NOMO-1 treated with dmso at 0.1 percent for 144 hours (cell line): ENCODE measurements at regions not wholly inside any gene's neighbourhood (a gene's known extent, or its start where the extent isn't known, plus 50 kb on each side); places are given as distances from the start of the nearest gene placed in this dataset.

Source experiments
- DNase-seq: peaks from one replicate; lab custom pipeline; 2025; ENCODE audit not compliant: unreplicated experiment; lab: John Stamatoyannopoulos, UW

DNA sequence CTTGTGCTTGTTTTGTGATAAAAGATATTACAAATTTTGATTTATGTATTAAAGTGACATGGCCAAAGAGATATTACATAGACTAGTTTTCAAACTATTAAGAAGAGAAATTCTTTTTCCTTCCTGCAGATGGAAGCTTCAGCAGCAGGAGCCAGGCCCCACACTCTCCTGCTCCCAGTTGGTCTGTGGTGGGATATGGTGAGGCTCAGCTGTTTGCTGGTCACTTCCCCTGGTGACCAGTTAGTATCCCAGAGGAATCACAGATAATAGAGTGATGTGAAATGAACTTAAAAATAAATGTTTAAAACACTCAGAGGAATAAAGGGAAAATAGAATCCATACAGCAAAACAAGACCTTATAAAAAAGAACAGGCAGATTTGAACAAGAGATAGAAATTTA is 154.7 kb downstream of the KTN1 start:
- DNase-seq = no peak

DNA sequence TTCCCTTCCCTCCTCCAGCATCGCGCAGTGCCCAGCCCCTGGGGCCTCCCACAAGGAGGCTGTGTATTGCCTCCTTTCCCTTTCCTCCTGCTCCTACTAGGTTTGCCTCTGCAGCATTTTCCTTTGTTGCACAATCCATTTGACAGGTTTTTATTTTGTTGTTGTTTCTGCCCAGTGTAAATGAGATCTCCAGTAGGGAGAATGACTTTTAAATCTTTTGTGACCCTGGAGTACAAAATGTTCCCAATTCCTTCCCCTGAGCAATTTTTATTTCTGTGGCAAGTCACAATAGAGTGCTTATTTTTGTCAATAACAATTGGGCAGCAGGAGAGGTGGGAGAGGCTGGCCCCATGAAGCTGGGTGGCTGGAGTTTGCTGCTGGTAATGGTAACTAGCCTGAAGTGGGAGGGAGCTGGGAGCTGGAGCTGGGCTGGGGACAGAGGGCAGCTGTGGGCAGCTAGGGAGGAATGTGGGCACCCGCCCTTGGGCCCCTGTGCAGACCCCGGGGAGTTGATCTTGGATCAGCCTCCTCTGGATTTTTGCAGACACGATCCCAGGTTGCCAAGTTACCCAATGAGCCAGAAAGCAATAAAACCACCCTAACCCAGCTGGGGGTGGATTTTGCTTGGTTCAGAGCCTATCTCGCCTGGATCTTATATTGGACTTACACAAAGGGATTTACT is 160.1 kb downstream of the KTN1 start:
- no peak for DNase-seq

DNA sequence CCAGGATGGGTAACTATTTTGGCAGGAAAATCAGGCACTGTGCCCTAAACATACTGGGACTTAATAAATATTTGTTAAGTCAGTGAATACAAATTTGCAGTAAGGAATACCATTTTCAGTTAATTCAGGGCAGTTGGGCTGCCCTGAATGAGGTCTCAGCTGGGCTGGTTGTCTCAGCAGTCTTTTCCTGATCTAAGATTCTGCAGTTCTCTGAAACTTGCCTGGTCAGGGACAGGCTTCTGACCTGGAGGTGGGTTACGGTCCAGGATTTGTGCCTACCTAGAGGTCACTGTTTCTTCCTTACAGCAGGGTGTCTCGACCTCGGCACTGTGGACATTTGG is 160.6 kb downstream of the KTN1 start:
- DNase-seq = no peak

DNA sequence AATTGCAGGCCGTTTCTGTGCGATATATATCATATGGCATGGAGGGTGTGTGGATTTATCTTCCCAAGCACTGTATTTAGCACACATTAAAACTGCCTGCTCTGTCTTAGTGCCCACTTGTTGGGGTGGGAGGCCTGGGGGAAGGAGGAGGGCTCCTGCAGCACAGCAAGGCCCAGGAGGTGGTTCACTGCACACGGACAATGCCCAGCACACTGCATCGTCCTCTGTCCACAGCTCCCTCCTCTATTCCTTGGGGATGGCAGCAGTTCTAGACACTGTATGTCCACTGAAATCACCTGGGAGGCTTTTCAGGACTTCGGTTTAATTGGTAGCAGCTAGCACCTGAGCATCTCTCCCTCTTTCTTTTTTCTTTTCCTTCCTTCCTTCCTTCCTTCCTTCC is 161.2 kb downstream of the KTN1 start:
- DNase-seq = no peak

DNA sequence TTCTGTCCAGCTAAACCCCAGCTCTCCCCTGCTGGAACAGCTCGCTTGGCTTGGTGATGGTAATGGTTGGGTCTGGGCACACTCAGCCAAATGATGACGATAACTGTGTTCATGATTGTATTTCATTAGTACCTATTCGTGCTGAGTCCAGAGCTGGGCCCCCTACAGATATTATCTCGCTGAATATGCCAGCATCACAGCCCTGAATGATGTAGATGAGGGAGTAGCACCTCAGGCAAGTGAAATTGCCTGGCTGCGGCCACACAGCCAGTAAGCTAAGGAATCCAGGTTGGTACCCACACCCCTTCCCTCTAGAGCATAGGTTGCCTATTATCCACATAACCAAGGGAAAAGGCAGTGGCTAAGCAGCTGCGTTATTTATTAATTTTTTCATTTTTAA is 163.5 kb downstream of the KTN1 start:
- no peak for DNase-seq

DNA sequence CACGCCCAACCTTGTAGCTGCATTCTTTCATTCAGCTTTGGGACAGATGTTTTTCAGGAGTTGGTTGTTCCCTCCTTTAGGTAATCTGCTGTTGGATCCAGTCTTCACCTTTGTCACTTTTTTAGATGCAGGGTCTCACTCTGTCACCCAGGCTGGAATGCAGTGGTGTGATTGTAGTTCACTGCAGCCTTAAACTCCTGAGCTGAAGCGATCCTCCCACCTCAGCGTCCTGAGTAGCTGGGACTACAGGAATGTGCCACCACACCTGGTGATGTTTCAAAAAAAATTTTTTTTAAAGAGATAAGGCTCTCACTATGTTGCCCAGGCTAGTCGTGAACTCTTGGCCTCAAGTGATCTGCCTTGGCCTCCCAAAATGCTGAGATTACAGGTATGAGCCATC is 164.3 kb downstream of the KTN1 start:
- DNase-seq = no peak

DNA sequence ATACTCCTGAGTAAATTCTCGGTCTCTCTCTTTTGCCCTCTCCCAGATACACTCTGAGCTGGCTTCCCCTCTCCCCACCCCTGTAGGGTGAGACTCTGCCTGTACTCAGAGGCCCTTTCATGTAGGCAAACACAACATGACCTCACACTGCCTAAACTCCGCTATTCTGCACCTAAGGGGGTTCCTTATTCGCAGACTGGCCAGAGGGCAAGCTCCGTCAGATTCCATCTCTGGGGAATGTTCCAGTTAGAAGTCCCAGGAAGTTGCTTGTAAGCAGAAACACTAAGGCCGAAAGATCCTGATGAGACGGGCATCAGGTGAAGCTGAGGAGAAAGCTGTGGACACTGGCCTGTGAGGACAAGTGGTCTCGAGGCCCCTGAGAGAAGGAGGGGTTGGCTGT is 165.9 kb downstream of the KTN1 start:
- no peak for DNase-seq

DNA sequence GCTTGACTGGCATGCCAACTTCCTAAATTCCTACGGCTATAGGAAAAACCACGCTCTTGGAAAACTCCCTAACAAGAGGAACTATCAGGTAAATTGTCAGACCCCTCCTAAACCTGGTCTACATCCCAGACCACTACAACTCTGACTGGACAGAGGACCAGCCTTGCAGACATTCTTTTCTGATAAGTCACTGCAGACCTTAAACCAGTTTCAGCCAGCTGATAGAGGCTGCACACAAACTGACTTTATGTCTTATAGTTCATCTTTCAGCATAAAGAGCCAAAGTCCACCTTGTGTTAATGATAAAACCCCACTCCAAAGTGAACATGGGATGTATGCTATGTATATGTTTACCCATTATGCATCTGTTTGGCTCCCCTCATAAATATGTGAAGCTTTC is 166.6 kb downstream of the KTN1 start:
- DNase-seq = no peak

DNA sequence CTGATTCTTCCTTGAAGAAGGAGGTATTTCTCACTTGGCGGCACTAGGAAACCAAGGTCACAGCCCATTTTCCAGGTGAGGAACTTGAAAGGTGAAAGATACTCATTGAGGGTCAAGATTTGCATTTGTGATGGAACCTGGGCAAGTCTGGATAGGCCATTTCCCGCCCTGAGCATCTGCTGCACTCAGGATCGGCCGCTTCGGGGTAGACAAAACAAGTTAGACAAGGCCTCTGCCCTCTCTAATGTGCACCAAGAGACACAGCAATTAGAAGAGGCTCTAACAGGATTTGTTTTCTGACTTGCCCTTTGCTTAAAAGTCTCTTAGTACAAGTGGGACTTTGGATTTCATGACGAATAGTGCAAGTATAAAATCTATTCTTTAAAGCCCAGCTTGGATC is 167.2 kb downstream of the KTN1 start:
- no peak for DNase-seq

DNA sequence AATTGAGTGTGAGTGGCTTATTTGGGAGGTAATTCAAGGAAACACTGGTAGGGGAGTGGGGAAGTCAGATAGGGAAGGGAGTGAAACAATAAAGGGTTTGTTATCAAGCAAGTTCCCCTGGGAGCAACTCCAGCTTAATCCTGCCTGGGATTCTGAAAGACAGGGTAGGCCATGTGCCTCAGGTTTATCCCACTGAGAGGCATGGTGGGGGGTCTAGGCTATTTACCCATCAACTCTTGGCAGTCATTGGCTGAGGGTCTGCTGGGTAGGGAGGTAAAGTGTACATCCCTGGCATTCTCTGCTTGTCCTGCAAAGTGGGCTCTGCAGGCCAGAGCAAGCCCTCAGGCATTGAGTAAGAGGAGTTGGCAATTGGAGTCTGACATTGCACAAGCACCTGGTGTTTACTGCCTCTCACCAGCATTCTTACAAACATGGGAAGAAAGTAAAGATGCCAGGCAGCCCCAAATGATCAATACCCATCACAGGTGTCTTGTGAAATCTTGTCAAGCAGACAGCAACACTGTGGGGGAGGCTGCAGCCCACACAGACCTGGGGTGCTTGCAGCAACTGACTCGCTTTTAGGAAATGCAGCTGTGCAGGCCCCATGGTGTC is 169.3 kb downstream of the KTN1 start:
- DNase-seq = no peak

DNA sequence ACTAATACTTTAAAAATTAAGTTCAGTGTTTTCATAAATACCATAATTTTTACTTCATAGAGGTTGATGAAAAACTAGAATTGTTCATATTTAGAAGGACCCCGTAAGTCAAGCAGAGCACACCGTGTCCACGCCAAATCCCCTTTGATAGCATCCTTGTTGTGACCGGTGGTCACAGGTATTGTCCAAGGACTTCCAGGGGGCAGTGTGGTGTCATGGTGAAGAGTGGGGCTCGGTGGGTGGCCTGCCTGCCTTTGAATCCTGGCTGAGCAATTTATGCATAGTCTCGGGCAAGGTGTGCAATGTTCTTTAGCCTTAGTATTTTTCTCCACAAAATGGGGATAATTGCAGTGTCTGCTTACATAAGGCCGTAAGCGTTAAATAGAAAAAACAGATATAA is 169.9 kb downstream of the KTN1 start:
- no peak for DNase-seq

DNA sequence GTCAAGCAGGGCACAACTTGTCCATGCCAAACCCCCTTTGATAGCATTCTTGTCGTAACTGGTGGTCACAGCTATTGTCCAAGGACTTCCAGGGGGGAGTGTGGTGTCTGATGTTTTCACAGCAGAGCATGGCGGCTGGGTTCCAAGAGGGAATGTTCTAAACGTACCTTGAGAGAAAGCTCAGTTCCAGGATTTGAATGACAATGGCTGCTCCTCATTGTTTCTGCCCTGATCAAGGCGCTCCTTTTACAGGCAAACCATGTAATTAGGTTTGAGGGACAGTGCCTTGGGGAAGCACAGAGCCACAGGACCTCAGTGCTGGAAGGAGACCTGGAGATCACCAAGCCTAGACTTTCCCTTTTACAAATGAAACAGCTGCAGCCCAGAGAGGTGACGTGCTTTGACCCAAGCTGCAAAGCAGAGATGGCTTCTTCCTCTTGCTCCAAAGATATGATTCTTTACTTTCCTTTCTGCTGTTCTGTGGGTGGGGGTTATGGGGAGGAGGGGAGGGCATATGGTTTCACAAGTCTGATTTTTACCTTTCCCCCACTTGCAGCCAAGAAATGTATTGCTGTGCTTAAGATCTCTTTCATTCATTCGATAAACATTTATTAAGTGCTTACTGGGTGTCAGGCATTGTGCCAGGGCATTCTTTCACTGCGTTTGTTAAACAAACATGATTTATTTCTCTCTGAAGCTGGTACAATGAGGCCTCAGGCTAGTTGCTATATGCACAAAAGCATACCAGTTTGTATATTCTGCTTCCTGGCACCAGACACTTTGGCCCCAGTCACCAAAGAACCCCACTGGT is 172.8 kb downstream of the KTN1 start:
- no peak for DNase-seq

DNA sequence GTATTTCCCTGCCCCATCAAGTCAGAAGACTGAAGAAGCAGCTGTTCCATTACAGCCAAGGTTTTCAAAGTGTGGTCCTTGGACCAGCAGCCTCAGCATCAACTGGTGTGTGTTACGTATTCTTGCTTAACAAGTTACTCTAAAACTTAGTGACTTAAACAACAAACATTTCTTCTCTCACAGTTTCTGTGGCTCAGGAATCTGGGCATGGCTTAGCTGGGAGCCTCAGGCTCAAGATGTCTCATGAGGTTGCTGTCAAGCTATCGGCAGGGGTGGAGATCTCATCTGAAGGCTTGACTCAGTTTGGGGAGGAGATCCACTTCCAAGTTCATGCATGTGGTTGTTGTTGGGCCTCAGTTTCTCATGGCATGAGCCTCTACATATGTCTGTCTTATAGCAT is 174.5 kb downstream of the KTN1 start:
- DNase-seq = no peak

DNA sequence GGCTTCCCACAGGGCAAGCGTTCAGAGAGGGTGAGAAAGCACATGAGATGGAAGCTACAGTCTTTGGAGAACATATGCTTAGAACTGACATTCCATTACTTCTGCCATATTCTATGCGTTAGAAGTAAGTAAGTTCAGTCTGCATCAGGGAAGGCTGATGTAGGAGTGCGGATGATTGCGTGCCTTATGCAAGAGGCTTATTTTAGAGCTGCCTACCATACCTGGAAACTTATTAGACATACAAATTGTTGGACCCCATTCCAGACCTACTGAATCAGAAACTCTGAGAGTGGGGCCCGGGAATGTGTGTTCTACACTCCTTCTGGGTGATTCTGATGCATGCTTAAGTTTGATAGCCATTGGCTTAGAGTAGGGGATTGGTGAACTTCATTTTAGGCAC is 174.9 kb downstream of the KTN1 start:
- no peak for DNase-seq

DNA sequence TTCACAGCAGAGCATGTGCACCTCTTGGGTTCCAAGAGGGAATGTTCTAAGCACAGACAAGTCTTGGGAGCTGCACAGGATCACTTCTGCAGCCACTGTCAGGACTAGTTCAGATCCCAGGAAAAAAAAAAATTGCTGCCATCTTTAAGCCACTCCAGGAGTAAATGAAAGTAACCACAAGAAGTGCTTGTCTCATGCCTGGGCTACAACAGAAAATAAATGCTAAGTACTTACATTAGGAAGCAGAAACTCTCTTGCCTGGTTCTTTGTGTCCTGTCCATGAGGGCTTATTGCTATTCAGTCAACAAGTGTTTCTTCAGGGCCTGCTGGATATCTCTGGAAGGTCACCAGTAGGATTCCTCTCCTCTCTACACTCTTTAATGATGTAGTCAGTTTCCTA is 176.1 kb downstream of the KTN1 start:
- DNase-seq = no peak

DNA sequence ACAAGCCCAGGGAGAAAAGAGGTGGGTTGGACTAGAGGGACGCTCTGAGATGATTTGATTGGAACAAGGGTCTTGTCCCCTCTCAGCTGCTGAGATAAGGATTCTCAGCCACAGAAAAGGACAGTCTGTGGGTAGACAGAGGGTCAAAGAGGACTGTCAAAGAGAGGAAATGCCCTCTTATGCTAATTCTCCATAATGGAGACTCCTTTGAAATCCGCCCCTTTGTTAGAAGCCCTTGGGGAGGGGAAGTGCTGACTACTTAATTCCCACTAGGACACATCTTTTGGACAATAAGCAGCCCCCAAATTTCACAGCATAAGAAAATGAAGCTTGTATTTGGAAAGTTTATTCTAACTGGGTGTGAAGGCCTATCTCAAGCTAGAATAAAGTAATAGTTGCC is 176.6 kb downstream of the KTN1 start:
- DNase-seq = no peak

DNA sequence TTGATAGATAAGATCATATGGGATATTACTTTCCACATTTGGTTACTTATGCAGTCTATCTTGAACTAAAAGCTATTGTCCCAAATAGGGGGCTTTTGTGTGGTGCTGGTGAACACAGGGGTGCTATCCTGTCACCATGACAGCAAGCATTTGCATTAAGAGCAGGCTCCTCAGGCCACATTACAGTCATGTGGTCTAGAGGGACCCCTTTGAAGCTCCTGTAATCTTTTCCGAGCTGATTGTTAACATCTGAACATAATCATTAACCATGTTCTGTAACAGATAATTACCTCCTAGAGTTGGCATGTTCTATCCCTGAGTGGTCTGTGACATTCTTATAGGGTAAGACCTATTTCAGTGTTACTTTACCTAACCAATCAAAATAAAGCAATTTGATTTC is 178.8 kb downstream of the KTN1 start:
- no peak for DNase-seq

DNA sequence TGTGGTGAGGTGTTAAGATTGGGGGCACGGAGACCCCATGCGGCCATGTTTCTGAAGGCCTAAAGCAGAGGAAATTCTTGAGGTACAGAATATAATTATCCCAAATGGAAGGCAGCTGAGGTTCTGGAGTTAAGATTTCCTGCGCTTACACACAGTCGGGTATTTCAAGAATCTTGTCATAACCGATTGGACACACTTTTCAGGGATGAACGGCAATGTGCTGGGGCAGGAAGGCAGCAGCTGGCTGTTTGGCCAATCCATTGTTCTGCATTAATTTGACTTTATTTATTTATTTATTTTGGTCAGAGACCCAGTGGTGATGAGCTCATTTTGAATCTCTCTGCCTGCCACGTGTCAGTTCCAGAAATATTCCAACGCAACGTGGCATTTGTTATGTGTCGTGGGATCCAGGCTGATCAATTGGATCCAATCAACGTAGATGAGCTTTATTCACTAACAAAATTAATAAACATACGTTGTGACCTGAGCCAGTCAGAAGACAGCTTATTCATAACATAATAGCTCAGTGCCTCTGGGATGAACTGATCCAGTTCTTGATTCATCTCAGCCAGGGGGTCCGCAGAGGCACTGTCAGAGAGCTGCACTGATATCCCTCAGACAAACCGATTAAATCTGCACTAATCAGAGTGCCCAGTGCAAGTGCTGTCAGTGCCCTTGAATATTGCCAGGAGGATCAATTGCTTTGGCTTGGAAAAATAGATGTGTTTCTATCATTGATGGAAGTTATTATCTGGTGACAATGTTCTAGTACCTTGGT is 181.0 kb downstream of the KTN1 start:
- DNase-seq = no peak

DNA sequence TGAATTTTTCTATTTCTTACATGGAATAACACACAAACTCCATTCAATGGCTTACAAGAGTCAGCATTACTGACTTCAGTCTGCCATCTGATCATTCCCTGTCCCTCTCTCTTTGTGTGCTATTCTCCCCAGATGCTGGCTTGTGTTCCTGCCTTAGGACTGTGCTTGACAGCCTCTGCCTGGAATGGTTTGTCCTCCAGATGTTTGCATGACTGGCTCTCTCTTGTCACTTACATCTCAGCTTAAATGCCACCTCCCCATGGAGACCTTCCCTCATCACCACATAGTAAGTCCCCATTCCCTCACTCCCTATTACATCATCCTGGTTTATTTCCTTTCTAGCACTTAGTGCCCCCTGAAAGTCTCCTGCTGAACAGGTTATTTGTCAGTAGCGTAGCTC is 181.6 kb downstream of the KTN1 start:
- no peak for DNase-seq

DNA sequence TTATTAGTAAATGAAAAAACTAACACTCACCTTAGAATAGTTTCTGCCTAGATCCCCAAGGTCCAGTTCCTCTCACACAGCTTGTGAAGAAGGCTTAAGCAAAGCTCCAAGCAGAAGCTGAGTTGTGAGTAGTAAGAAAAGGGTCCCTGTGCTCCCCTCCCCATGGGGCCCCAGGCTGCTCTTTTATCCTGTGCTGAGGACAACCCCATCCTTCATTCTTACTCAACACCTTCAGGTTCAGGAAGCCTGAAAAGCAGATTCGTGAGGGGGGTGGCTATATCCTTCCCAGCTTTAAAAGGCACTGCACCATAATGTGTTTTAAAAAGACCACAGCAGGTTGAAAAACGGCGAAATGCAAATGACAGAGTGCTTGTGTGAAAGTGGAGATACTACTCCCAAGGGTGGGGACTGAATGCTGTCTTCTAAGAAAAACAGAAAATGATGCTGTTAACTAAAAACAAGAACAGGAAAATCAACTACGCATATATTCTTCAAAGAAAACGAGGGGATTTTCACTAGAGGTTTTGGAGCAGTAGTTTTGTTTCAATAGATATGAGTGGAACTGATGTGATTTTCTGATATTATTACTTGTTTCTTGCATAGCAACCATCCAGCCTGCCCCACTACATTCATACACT is 182.7 kb downstream of the KTN1 start:
- no peak for DNase-seq

DNA sequence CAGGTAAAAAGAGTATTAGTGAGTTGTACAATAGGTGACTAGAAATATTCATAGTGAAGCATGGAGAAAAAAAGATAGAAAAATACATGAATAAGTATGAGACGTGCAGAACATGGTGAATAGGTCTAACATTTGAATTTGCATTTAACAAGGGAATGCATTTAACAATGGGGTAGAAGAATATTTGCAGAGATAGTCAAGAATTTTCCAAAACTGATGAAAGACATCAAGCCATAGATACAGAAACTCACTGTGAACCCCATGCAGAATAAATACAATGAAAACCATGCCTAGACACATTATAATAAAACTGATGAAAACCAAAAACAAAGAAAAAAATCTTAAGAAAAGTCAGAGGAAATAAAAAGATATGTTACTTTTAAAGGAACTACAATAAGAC is 184.8 kb downstream of the KTN1 start:
- no peak for DNase-seq
